ENCODE measurements at regions not wholly inside any gene's neighbourhood (a gene's known extent, or its start where the extent isn't known, plus 50 kb on each side); places are given as distances from the start of the nearest gene placed in this dataset.

DNA sequence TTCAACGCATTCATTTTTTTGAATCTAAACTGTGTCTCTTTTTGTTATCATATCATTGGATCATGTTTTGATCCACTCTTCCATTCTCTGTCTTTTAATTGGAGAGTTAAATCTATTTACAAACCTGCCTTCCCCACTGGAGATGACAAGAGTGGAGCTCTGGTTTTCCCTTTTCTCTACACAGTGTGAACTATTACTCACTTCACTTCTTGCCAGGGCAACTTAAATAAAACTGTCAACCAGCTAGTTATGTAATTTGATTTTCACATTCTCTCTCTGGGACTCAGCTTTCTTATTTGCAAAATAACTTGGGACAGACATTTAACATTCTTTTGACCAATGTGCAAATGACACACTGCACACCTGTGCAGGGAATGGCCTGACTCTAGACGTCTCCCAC, 230.8 kb upstream of the CST7 start:
- Histone ChIP-seq H3K9me3 (ENCODE audit: control insufficient read depth, insufficient read depth, low read length) (no peaks in the 10 kb centered on the region), H3K4me3 (ENCODE audit: low read length) (no peak overlapping the region), H3K36me3 (ENCODE audit: control insufficient read depth, insufficient read depth, low read length) (no peaks in the 10 kb centered on the region), H3K27me3 (ENCODE audit: control insufficient read depth, insufficient read depth, low read length) (no peaks in the 10 kb centered on the region; the same call in 1 of the 2 replicates), H3K27ac (ENCODE audit: low read length) (no peak overlapping the region), H3K4me1 (ENCODE audit: control insufficient read depth, insufficient read depth, low read length) (no peaks in the 10 kb centered on the region)
- WGBS (ENCODE audit: insufficient coverage, insufficient read length) = no CpG with 5 or more reads among the region's 2 CpGs
- no peak for DNase-seq (ENCODE audit: low read depth, low spot score)

DNA sequence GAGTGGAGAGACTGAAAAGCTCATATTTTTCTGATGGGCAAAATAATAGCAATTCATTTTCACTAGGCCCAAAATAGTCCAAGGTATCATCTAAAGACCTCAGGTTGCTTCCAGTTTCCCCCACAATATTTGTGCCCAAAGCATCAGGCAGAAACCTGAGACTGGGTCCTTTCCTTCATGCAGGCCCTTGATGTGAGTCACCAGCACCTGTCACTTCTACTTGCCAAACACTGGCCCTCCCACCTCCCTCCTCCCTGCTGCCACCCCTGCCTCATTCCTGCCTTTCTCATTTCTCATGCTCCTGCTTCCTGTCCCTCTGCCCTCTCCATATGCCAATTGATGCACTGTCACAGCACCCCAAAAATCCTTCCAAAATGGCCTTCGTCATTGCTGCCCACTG, 230.4 kb upstream of the CST7 start:
- WGBS (ENCODE audit: insufficient coverage, insufficient read length) = no CpG with 5 or more reads among the region's 1 CpG
- Histone ChIP-seq H3K27me3 (ENCODE audit: control insufficient read depth, insufficient read depth, low read length) (no peaks in the 10 kb centered on the region; the same call in 1 of the 2 replicates), H3K4me3 (ENCODE audit: low read length) (no peak overlapping the region), H3K4me1 (ENCODE audit: control insufficient read depth, insufficient read depth, low read length) (no peaks in the 10 kb centered on the region), H3K9me3 (ENCODE audit: control insufficient read depth, insufficient read depth, low read length) (no peaks in the 10 kb centered on the region), H3K36me3 (ENCODE audit: control insufficient read depth, insufficient read depth, low read length) (no peaks in the 10 kb centered on the region), H3K27ac (ENCODE audit: low read length) (no peak overlapping the region)
- DNase-seq (ENCODE audit: low read depth, low spot score) = no peak

DNA sequence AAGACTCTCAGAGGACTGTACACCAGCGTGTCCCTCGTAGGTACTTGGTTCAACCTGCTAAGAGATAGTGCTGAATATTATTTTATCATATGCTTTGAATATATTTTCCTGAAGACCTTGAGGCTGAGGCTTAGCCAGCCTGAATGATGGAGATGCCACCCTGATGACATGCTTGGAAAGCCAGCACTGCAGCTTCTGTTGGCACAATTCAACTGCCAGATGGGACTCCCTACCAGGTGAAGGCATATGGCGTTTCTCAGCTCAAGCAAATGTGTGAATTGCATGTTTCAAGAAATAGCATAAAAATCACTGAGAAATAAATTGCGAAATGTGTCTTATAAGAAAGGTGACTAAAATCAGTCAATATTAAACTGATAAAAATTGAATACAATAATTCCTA, 228.1 kb upstream of the CST7 start:
- Histone ChIP-seq H3K36me3 (ENCODE audit: control insufficient read depth, insufficient read depth, low read length) (no peaks in the 10 kb centered on the region), H3K4me3 (ENCODE audit: low read length) (no peak overlapping the region), H3K9me3 (ENCODE audit: control insufficient read depth, insufficient read depth, low read length) (no peaks in the 10 kb centered on the region), H3K27ac (ENCODE audit: low read length) (no peak overlapping the region), H3K27me3 (ENCODE audit: control insufficient read depth, insufficient read depth, low read length) (no peaks in the 10 kb centered on the region; the same call in 1 of the 2 replicates), H3K4me1 (ENCODE audit: control insufficient read depth, insufficient read depth, low read length) (no peaks in the 10 kb centered on the region)
- DNase-seq (ENCODE audit: low read depth, low spot score) = no peak
- WGBS (ENCODE audit: insufficient coverage, insufficient read length) = no CpG with 5 or more reads among the region's 4 CpGs

DNA sequence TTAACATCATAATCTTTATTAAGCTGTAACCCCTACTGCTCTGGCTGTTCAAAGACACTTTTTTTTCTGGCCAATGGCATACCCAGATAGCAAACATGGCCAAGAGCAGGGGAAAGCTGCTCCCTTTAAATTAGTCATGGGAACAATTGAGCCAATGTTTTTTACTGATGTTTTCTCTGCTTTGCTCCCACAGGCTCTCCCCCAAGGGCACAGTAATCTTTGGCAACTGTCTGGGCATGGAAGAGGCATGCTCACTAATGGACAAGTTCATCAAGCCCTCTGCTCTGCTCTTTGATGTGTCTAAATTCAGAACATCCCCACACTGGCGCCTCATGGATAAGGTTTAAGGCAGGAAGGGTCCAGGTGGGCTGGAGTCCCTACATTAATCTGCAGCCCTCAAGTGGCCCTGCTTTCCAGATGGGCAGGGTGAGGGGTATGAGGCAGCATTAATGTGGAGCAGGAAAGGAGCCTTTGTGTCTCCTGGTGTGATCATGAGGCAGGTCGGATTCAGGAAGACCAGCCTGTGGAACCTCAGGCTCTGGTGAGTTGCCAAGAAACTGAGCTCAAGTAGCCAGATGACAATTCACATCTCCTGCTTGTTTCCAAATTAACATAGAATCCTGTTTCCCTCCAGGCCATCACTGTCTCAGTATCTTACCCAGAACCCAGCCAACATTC, 227.0 kb upstream of the CST7 start:
- H3K4me1 ChIP-seq (ENCODE audit: control insufficient read depth, insufficient read depth, low read length) = no peaks in the 10 kb centered on the region
- H3K27ac ChIP-seq (ENCODE audit: low read length) = no peak overlapping the region
- no CpG with 5 or more reads among the region's 2 CpGs for WGBS (ENCODE audit: insufficient coverage, insufficient read length)
- H3K36me3 ChIP-seq (ENCODE audit: control insufficient read depth, insufficient read depth, low read length) = no peaks in the 10 kb centered on the region
- no peaks in the 10 kb centered on the region for H3K9me3 ChIP-seq (ENCODE audit: control insufficient read depth, insufficient read depth, low read length)
- H3K27me3 ChIP-seq (ENCODE audit: control insufficient read depth, insufficient read depth, low read length) = no peaks in the 10 kb centered on the region; the same call in 1 of the 2 replicates
- no peak for DNase-seq (ENCODE audit: low read depth, low spot score)
- no peak overlapping the region for H3K4me3 ChIP-seq (ENCODE audit: low read length)

DNA sequence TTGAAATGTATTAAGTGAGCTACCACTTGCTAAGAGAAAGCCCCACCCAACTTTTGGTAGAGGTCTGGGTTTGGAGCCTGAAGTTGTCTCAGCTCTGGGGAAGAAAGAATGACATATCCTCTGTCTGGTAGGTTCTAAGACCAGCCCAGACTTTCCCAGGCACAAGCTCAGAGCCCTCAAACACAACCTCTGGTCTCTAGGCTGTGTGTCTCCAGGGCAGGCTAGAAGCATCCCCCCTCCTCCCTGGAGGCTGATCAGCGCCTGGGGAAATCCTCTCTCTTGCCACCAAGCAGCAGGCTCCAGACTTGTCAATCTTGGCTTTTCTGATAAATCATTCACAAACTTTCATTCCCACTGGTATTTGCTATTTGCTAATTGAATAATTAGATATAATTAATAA, 226.5 kb upstream of the CST7 start:
- Histone ChIP-seq H3K4me3 (ENCODE audit: low read length) (no peak overlapping the region), H3K36me3 (ENCODE audit: control insufficient read depth, insufficient read depth, low read length) (no peaks in the 10 kb centered on the region), H3K27me3 (ENCODE audit: control insufficient read depth, insufficient read depth, low read length) (no peaks in the 10 kb centered on the region; the same call in 1 of the 2 replicates), H3K4me1 (ENCODE audit: control insufficient read depth, insufficient read depth, low read length) (no peaks in the 10 kb centered on the region), H3K27ac (ENCODE audit: low read length) (no peak overlapping the region), H3K9me3 (ENCODE audit: control insufficient read depth, insufficient read depth, low read length) (no peaks in the 10 kb centered on the region)
- no peak for DNase-seq (ENCODE audit: low read depth, low spot score)
- no CpG with 5 or more reads among the region's 1 CpG for WGBS (ENCODE audit: insufficient coverage, insufficient read length)

DNA sequence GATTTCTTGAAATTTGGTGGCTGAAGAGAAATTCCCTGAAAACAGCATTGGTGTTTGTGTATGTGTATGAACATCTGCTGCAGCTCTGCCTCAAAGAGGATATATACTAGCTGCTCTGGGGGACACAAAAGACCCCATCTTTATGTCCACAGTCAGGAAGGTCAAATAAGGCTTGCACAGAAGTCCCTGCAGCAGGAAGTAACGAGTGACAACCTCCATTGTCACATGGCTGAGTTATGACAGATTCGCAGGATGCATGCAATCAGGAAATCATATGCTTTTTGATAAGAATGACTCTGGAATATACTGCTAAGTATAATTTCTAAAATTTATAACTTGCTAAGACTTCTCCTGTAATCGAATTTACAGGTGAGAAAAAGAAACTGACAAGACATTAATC, 225.9 kb upstream of the CST7 start:
- no CpG with 5 or more reads among the region's 3 CpGs for WGBS (ENCODE audit: insufficient coverage, insufficient read length)
- no peak for DNase-seq (ENCODE audit: low read depth, low spot score)

DNA sequence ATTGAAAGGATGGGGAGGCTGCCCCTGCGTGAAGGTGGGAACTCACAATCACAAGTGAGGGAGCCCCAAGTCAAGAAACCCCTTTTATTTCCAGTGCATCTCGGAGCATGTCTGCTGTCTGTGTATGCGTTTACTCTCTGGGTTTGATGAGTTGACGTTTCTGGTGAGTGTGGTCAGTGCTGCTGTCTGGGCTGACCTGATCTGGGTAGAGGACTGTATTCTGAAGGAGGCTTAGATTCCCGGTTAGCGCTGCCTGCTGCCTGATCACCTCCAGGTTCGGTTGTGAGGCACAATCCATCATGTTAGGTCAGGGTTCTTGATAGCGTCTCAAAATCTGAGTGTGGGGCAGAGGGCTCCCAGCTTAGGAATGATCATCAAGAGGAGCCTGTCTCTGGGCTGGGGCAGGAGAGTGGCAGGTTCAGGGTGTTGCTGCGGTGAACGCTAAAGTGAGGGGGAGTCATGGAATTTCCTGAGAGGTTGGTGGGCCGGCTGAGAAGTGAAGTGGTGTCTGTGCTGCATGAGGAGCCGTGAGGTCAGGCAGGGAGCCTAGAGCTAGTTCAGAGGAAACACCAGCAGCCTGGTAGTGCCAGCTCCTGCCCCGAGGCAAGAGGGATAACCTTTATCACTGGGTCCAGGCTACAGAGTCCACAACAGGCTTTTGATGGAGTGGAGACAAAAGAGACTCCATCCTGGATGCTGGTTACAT, 225.3 kb upstream of the CST7 start:
- Histone ChIP-seq H3K36me3 (ENCODE audit: control insufficient read depth, insufficient read depth, low read length) (no peaks in the 10 kb centered on the region), H3K9me3 (ENCODE audit: control insufficient read depth, insufficient read depth, low read length) (no peaks in the 10 kb centered on the region), H3K4me1 (ENCODE audit: control insufficient read depth, insufficient read depth, low read length) (no peaks in the 10 kb centered on the region), H3K27ac (ENCODE audit: low read length) (no peak overlapping the region), H3K27me3 (ENCODE audit: control insufficient read depth, insufficient read depth, low read length) (no peaks in the 10 kb centered on the region; the same call in 1 of the 2 replicates), H3K4me3 (ENCODE audit: low read length) (no peak overlapping the region)
- no CpG with 5 or more reads among the region's 13 CpGs for WGBS (ENCODE audit: insufficient coverage, insufficient read length)
- no peak for DNase-seq (ENCODE audit: low read depth, low spot score)

More for the DNA sequence above, 225.9 kb upstream of the CST7 start:
- Histone ChIP-seq H3K9me3 (ENCODE audit: control insufficient read depth, insufficient read depth, low read length) (no peaks in the 10 kb centered on the region), H3K4me3 (ENCODE audit: low read length) (no peak overlapping the region), H3K36me3 (ENCODE audit: control insufficient read depth, insufficient read depth, low read length) (no peaks in the 10 kb centered on the region), H3K27me3 (ENCODE audit: control insufficient read depth, insufficient read depth, low read length) (no peaks in the 10 kb centered on the region; the same call in 1 of the 2 replicates), H3K4me1 (ENCODE audit: control insufficient read depth, insufficient read depth, low read length) (no peaks in the 10 kb centered on the region), H3K27ac (ENCODE audit: low read length) (no peak overlapping the region)

DNA sequence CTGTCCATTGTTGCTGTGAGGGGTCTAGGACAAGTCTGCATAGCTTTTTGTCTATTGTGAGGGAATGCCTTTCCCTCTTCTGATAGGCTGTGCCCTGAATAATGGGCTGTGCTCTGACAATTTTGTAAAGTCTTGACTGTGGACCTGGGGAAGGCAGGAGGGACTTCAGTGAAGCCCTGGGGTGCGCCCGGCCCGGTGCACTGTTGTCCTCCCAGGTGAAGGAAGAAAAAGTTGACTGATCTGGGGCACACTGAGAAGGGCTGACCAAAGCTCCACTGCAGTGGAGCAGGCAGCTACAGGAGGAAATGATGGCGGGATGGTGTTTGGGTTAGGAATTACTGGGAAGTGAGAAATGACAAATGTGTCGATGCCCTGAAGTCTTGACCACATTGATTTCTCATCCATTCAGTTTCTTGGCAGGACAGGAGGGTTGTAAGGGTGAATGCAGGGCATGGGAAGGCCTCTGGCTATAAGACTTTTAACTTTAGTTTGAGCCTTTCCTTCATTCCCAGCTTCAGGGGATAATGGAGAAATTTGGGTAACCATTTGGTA, 224.0 kb upstream of the CST7 start:
- no peaks in the 10 kb centered on the region for H3K9me3 ChIP-seq (ENCODE audit: control insufficient read depth, insufficient read depth, low read length)
- no CpG with 5 or more reads among the region's 5 CpGs for WGBS (ENCODE audit: insufficient coverage, insufficient read length)
- no peaks in the 10 kb centered on the region for H3K36me3 ChIP-seq (ENCODE audit: control insufficient read depth, insufficient read depth, low read length)
- no peak overlapping the region for H3K27ac ChIP-seq (ENCODE audit: low read length)
- H3K4me3 ChIP-seq (ENCODE audit: low read length) = no peak overlapping the region
- no peaks in the 10 kb centered on the region for H3K4me1 ChIP-seq (ENCODE audit: control insufficient read depth, insufficient read depth, low read length)
- no peaks in the 10 kb centered on the region; the same call in 1 of the 2 replicates for H3K27me3 ChIP-seq (ENCODE audit: control insufficient read depth, insufficient read depth, low read length)
- no peak for DNase-seq (ENCODE audit: low read depth, low spot score)

DNA sequence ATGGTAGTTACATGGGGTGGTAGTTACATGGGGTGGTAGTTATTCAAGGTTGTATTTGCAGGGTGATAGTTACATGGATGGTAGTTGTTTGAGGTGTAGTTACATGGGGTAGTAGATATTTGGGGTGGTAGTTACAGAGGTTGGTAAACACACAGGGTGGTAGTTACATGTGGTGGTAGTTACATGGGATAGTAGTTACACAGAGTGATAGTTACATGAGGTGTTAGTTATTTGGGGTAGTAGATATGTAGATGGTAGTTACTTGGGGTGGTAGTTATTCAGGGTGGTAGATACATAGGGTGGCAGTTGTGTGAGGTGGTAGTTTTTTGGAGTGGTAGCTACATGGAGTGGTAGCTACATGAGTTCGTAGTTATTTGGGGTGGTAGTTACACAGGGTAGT, 221.3 kb upstream of the CST7 start:
- H3K27ac ChIP-seq (ENCODE audit: low read length) = no peak overlapping the region
- no peaks in the 10 kb centered on the region for H3K9me3 ChIP-seq (ENCODE audit: control insufficient read depth, insufficient read depth, low read length)
- no peaks in the 10 kb centered on the region for H3K4me1 ChIP-seq (ENCODE audit: control insufficient read depth, insufficient read depth, low read length)
- no peaks in the 10 kb centered on the region; the same call in 1 of the 2 replicates for H3K27me3 ChIP-seq (ENCODE audit: control insufficient read depth, insufficient read depth, low read length)
- no peaks in the 10 kb centered on the region for H3K36me3 ChIP-seq (ENCODE audit: control insufficient read depth, insufficient read depth, low read length)
- no peak overlapping the region for H3K4me3 ChIP-seq (ENCODE audit: low read length)
- no peak for DNase-seq (ENCODE audit: low read depth, low spot score)
- WGBS (ENCODE audit: insufficient coverage, insufficient read length) = 100% methylated on average over 1 of the region's 1 CpG

DNA sequence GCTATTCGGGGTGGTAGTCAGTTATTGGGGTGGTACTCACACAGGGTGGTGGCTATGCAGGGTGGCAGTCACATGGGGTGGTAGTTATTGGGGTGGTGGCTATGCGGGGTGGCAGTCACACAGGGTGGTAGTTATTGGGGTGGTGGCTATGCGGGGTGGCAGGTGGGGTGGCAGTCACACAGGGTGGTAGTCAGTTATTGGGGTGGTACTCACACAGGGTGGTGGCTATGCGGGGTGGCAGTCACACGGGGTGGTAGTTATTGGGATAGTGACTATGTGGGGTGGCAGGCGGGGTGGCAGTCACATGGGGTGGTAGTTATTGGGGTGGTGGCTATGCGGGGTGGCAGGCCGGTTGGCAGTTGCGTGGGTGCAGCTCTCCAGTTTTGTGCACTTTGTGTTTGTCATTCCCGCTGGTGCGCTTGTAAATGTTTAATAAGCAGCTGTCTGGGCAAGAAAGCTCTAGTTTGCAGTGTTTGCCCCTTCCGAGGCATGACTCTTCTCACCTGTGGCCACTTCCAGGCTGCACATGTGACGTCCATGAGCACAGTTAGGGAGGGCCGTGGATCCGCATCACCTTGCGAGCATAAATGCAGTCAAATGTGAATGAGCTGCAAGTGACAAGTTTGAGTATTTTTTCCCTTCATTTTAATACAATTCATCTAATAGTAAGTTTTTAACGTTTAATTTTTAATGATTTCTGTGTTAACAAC, 219.0 kb upstream of the CST7 start:
- H3K4me3 ChIP-seq (ENCODE audit: low read length) = no peak overlapping the region
- WGBS (ENCODE audit: insufficient coverage, insufficient read length) = no CpG with 5 or more reads among the region's 17 CpGs
- DNase-seq (ENCODE audit: low read depth, low spot score) = no peak
- no peaks in the 10 kb centered on the region for H3K4me1 ChIP-seq (ENCODE audit: control insufficient read depth, insufficient read depth, low read length)
- no peaks in the 10 kb centered on the region for H3K9me3 ChIP-seq (ENCODE audit: control insufficient read depth, insufficient read depth, low read length)
- no peaks in the 10 kb centered on the region; the same call in 1 of the 2 replicates for H3K27me3 ChIP-seq (ENCODE audit: control insufficient read depth, insufficient read depth, low read length)
- H3K36me3 ChIP-seq (ENCODE audit: control insufficient read depth, insufficient read depth, low read length) = no peaks in the 10 kb centered on the region
- no peak overlapping the region for H3K27ac ChIP-seq (ENCODE audit: low read length)
